ENCODE measurements at regions not wholly inside any gene's neighbourhood (a gene's known extent, or its start where the extent isn't known, plus 50 kb on each side); places are given as distances from the start of the nearest gene placed in this dataset.

DNA sequence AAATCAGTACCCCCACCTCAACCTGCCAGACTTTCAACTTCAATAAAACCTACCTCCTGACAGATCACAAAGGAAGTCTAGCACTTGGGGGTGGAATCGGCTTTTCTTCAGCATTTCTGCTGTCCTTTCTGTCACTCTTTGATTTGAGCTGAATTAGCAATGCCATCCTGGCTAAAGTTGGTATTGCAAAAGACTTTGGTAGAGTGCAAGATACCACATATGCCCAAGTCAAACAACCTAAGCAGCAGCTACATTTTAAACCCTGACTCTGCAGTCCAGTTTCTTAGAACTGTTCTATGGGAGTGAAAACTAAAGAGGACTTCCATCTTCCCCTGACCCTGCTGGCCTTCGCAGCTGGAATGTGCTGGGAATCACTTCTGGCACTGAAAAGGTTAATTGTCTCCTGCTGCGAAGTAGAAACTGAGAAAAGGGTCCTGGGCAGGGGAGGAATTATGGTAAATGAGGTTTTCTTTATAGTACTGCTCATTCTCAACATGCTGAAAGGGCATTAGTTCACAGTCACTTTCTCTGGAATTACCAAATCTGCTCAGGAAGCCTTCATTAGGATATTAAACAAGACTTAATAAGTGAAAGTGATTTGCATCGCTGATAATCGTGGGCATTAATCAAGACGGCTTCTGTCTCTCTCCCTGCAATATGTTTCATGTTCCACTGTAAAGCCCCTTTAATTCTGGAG lies 126.2 kb upstream of the SMYD2 start:
- TF ChIP-seq CTCF (conservative IDR thresholded peaks at IDR 0.05 in 1 of 2, IDR thresholded peaks at IDR 0.05 in 1 of 2; ENCODE audit: extremely low read depth in 1 of 2, insufficient read depth in 1 of 2, low read depth in 1 of 2, low read length in 2 of 2) (no peak), EZH2 (IDR thresholded peaks at IDR 0.05; ENCODE audit: borderline replicate concordance, low read length) (no peak)

All from mammary epithelial cell (primary cell).